ENCODE measurements at regions not wholly inside any gene's neighbourhood (a gene's known extent, or its start where the extent isn't known, plus 50 kb on each side); places are given as distances from the start of the nearest gene placed in this dataset.
A peak's percentile ranks its signal among the peaks of the same experiment; 100 is the strongest.
"Not testable (repeated sequence)": the region's sequence is repeated elsewhere in the genome, so short reads cannot be mapped to it uniquely, and the experiment has no call there.

DNA sequence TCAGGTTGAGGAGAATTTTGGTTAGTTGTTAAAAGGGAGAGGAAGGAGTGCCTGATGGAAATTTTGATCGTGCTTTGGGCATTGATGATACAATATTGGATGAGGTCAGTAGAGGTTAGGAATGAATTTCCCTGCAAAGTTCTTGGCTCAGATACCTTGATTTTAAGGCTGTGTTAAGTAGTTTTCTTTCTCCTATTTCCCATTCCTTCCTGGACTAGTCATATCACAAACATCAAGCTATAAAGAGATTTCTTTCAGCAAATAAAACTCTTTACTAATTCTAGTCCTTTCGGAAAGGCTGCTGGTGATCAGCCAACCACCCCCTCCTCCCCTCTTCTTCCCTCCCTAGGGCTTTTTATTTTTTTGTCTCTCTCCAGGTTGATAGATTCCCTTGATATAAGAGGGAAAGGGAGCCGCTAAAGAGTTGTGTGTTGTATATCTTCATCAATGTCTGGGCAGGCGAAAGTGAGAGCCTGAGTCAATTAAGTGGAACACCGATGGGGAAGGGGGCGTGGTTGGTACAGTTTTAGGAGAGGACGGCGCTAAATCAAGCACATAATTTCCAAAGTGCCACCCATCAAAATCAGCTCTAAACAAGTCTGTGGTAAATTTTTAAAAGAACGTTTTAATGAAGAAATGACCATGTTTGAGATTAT lies 100.1 kb upstream of the PLXNA2 start:
- no peak for DNase-seq (ENCODE audit: low read depth in 2 of 3, low spot score in 2 of 3)

- no peak for DNase-seq (ENCODE audit: low read depth in 2 of 3, low spot score in 2 of 3)
Measured at GRCh38 chr1:208347191-208347590, 103.0 kb upstream of the PLXNA2 start.

DNA sequence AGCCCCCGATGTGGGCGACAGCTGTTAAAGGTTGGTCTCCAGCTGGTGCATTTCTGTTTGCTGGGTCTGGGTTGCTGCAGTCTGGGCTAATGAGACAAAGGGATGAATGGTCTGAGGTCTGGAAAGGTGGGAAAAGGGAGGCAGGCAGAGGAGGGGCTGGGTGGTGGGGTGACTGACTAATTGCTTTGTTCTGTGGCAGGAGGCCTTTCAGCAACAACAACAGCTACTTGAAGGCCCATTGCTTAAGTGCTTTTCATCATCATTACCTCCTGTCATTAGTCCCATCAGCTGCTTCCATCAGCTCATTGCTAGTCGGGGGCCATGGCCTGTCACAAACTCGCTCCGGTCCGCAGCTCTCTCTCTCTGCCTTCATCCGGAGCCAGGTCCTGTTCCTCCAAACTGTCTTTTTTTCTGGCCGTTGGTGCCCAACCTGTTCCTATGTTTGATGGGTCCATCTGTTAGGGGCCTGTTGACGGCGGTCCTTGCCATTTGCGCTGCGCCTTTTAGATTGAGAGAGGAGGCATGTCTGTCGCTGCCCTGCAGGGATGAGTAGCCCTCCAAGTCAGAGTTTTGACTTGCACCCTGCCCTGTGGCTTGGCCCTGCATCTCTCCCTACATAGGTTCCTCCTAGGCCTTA lies 105.6 kb upstream of the PLXNA2 start:
- DNase-seq (ENCODE audit: low read depth in 2 of 3, low spot score in 2 of 3), result no peak

GRCh38 chr1:208350815-208351214 lies 106.6 kb upstream of the PLXNA2 start:
- no peak for DNase-seq (ENCODE audit: low read depth in 2 of 3, low spot score in 2 of 3)

DNA sequence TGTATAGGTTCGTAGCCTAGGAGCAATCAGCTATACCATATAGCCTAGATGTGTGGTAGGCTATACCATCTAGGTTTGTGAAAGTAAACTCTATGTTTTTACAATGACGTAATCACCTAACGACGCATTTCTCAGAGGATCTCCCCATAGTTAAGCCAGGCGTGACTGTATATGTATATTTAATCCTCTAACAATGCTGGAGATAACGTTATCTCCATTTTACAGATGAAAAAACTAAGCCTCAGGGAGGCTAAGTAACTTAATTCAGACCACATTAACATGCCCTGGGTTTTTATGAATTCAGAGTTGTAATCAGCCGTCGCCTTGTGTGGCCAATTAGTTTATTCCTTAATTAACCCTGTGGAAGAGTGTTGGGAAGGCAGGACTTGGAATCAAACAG lies 107.7 kb upstream of the PLXNA2 start:
- DNase-seq (ENCODE audit: low read depth in 2 of 3, low spot score in 2 of 3), result no peak

DNA sequence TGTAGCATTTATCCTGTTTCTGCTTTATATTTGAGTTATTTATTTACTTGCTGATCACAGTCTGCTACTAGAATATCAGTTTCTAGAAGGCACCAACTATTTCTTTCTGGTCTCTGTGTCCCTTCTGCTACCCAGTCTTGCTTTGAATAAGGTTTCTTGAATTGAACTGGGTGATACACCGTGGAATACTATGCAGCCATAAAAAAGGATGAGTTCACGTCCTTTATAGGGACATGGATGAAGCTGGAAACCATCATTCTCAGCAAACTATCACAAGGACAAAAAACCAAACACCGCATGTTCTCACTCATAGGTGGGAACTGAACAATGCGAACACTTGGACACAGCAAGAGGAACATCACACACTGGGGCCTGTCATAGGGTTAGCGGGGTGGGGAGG lies 109.6 kb upstream of the PLXNA2 start:
- not testable (repeated sequence) for DNase-seq (ENCODE audit: low read depth in 2 of 3, low spot score in 2 of 3)

- DNase-seq (ENCODE audit: low read depth in 2 of 3, low spot score in 2 of 3), result no peak
Measured at GRCh38 chr1:208357644-208358507, 113.7 kb upstream of the PLXNA2 start.

DNA sequence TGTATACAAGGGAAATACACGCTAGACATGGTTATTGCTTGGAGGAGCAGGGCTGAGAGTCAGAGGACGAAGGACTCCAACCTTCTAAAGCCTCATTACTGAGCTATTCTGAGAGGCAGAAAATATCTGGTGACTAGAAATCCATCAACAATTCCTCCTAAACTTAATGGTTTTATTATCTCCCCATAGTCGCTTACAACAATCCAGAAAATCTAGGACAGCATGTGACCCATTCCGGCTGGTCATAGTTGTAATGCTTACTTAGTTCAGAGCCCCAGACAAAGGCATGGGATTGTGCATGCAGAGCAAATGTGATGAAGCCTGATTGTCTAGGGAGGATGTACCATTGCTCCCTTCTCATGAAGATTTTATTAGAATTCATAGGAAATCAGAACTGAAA lies 114.5 kb upstream of the PLXNA2 start:
- no peak for DNase-seq (ENCODE audit: low read depth in 2 of 3, low spot score in 2 of 3)

DNA sequence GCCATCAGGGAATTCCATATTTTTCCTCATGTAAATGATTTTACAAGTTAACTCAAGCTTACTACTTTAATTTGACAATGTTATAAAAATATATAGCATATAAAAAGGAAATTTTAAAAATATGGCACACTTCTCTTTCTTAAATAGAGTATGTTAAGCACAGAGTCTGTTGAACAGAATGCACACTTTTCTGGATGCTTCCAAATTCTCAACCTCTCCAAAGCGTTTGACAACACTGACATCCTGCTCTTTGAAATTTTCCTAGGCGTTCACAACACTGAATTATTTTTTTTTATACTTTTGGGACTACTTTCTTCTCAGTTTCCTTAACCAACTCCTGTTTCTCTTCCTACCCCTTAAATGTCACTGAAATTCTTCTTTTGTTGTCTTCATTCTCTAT lies 117.8 kb upstream of the PLXNA2 start:
- no peak for DNase-seq (ENCODE audit: low read depth in 2 of 3, low spot score in 2 of 3)

- DNase-seq (ENCODE audit: low read depth in 2 of 3, low spot score in 2 of 3), result no peak
Measured at GRCh38 chr1:208366559-208366958, 122.4 kb upstream of the PLXNA2 start.

- peak in 1 of 3 donors; percentile 34 for DNase-seq (ENCODE audit: low read depth in 2 of 3, low spot score in 2 of 3)
Measured at GRCh38 chr1:208369045-208369444, 124.9 kb upstream of the PLXNA2 start.

DNA sequence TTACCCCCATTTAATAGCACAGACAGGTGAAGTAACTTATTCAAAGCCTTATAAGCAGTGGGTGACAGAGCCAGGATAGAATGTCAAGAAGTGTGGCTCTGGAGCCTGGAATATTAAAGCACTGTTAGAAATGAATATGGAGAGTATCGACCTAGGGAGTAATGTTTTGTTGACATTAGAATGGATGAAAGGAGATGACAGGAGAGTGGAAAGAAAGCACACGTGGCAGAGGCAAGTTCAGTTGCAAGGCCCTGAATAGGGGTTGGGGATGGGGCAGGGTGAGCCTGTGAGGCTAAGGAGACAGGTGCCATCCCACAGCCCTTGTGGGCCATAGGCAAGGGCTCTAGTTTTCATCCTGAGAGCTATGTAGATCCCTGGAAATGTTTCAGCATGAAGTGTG lies 125.5 kb upstream of the PLXNA2 start:
- no peak for DNase-seq (ENCODE audit: low read depth in 2 of 3, low spot score in 2 of 3)

- no peak for DNase-seq (ENCODE audit: low read depth in 2 of 3, low spot score in 2 of 3)
Measured at GRCh38 chr1:208374391-208374941, 130.3 kb upstream of the PLXNA2 start.

DNA sequence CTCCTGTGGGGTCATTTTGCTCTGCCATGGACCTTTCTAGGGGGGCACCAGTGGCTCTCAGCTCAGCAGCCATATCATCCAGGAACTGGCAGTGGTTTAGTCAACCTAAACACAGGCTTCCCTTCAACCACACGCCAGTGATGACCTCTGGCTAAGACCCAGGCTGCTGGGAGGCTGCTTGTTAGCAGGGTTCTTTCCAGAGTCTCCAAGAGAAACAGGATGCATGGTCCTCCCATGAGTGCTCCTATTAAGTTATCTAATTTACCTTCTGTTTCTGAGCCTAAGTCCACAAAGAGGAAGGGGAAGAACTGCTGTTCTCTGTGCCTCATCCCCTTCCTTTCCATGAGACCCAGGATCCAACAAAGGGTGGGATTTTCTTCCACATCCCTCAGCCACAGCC lies 137.3 kb upstream of the PLXNA2 start:
- DNase-seq (ENCODE audit: low read depth in 2 of 3, low spot score in 2 of 3), result peak in 1 of 3 donors; percentile 13

GRCh38 chr1:208387908-208388811 lies 144.0 kb upstream of the PLXNA2 start:
- peak in 1 of 3 donors; percentile 46 for DNase-seq (ENCODE audit: low read depth in 2 of 3, low spot score in 2 of 3)

- no peak for DNase-seq (ENCODE audit: low read depth in 2 of 3, low spot score in 2 of 3)
Measured at GRCh38 chr1:208393416-208393815, 149.2 kb upstream of the PLXNA2 start.

- no peak for DNase-seq (ENCODE audit: low read depth in 2 of 3, low spot score in 2 of 3)
Measured at GRCh38 chr1:208393826-208394225, 149.6 kb upstream of the PLXNA2 start.

DNA sequence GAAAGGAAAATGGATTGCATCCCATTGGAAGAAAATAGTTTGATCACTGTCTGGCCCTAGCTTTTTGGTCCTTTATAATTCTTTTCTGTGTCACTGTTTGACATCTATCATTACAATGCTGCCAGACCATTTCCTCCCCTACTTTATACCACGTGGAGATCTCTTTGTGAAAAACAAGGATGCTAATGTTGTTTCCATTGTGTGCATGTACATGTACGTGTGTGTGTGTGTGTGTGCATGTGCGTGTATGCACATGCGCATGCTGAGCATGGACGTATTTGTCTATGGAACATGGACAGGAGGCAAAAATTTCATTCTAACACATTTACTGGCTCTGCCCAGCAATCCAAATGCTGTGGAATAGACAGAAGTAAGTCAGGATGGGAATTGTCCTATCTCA lies 153.1 kb upstream of the PLXNA2 start:
- DNase-seq (ENCODE audit: low read depth in 2 of 3, low spot score in 2 of 3), result no peak

DNA sequence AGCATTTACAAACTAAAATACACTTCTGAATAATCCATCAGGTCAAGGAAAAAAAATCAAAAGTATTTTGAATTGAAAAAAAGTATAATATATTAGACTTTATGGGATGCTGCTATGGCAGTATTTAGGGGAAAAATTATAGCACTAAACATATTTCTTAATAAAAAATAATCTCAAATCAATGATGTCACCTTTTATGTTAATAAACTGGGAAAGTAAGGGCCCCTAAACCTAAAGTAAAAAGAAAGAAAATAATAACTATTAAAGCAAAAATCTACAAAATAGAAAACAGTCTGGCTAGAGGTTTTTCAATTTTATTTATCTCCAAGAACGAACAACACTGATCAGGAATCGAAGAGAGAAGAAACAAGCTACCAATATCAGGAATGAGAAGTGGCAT lies 160.8 kb upstream of the PLXNA2 start:
- no peak for DNase-seq (ENCODE audit: low read depth in 2 of 3, low spot score in 2 of 3)

DNA sequence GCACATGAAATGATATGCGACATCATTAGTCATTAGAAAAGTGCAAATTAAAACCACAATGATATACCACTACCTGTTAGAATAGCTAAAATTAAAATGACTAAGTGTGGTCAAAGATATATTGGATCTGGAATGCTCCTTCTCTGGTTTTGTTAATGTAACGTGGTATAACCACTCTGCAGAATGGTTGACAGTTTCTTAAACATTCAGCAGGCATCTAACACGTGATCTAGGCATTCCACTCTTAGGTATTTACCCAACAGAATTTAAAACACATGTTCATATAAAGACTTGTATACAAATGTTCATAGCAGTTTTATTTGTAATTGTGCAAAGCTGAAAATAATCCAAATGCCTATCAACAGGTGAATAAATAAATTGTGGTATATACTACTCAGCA lies 165.0 kb upstream of the PLXNA2 start:
- DNase-seq (ENCODE audit: low read depth in 2 of 3, low spot score in 2 of 3), result no peak
